Stimulated activated naive CD4-positive, alpha-beta T cell treated with Interleukin-2 at 50 U/mL for 16 hours (primary cell): ENCODE measurements at regions not wholly inside any gene's neighbourhood (a gene's known extent, or its start where the extent isn't known, plus 50 kb on each side); places are given as distances from the start of the nearest gene placed in this dataset.

Experiments used
- DNase-seq: peaks from one replicate; lab custom pipeline; 2025; lab: John Stamatoyannopoulos, UW

- peak; percentile 0 for DNase-seq
These were observed 212.1 kb downstream of the GXYLT1 start for GRCh38 chr12:41932470-41932991.

GRCh38 chr12:41930866-41931437, 213.7 kb downstream of the GXYLT1 start:
- DNase-seq: no peak

GRCh38 chr12:41924111-41924510, 220.6 kb downstream of the GXYLT1 start:
- no peak for DNase-seq

- no peak for DNase-seq
These were observed 221.3 kb downstream of the GXYLT1 start for GRCh38 chr12:41923351-41923750.

- DNase-seq: no peak
These were observed 224.3 kb downstream of the GXYLT1 start for GRCh38 chr12:41920355-41920754.

- DNase-seq: no peak
These were observed 225.0 kb downstream of the GXYLT1 start for GRCh38 chr12:41919526-41920261.

- no peak for DNase-seq
These were observed 225.6 kb downstream of the GXYLT1 start for GRCh38 chr12:41919048-41919447.

- DNase-seq: no peak
These were observed 226.7 kb downstream of the GXYLT1 start for GRCh38 chr12:41917938-41918341.

- no peak for DNase-seq
These were observed 227.5 kb downstream of the GXYLT1 start for GRCh38 chr12:41917181-41917580.

- DNase-seq: no peak
These were observed 233.9 kb downstream of the GXYLT1 start for GRCh38 chr12:41910578-41911320.

- no peak for DNase-seq
These were observed 236.5 kb downstream of the GXYLT1 start for GRCh38 chr12:41908206-41908605.

GRCh38 chr12:41907550-41907949, 237.1 kb downstream of the GXYLT1 start:
- DNase-seq: no peak

GRCh38 chr12:41907021-41907420, 237.7 kb downstream of the GXYLT1 start:
- no peak for DNase-seq

- no peak for DNase-seq
These were observed 238.8 kb downstream of the GXYLT1 start for GRCh38 chr12:41905759-41906297.

- no peak for DNase-seq
These were observed 239.5 kb downstream of the GXYLT1 start for GRCh38 chr12:41905073-41905758.

- no peak for DNase-seq
These were observed 240.6 kb downstream of the GXYLT1 start for GRCh38 chr12:41904041-41904440.

- no peak for DNase-seq
These were observed 241.5 kb downstream of the GXYLT1 start for GRCh38 chr12:41903014-41903708.

GRCh38 chr12:41899577-41899976, 245.1 kb downstream of the GXYLT1 start:
- DNase-seq: no peak

- no peak for DNase-seq
These were observed 247.1 kb downstream of the GXYLT1 start for GRCh38 chr12:41897593-41897992.

- DNase-seq: no peak
These were observed 251.2 kb downstream of the GXYLT1 start for GRCh38 chr12:41893491-41893890.

GRCh38 chr12:41892302-41892701, 252.4 kb downstream of the GXYLT1 start:
- no peak for DNase-seq
